H1 (cell line): ENCODE measurements at regions not wholly inside any gene's neighbourhood (a gene's known extent, or its start where the extent isn't known, plus 50 kb on each side); places are given as distances from the start of the nearest gene placed in this dataset.

Source experiments
- ATF3 ChIP-seq: IDR thresholded peaks from 2 replicates; pipeline ENCODE4 v1.6.1; 2011; ENCODE audit warnings: low read depth, mild to moderate bottlenecking, low read length; ENCODE audit not compliant: insufficient read depth
- EP300 ChIP-seq, 2 experiments: IDR thresholded peaks; 1 replicate in 1 of 2; 2 replicates in 1 of 2; pipeline ENCODE4 v1.6.1; 2011 to 2012; ENCODE audit warnings: low read depth in 2 of 2, low read length in 2 of 2, mild to moderate bottlenecking in 2 of 2, borderline replicate concordance in 1 of 2, inconsistent platforms in 1 of 2, moderate library complexity in 1 of 2
- EZH2 ChIP-seq: fragments of 200-600 bp; sonication (generic); IDR thresholded peaks from 2 replicates; pipeline ENCODE4 v1.7.1; 2012; ENCODE audit warnings: low read depth, mild to moderate bottlenecking, moderate library complexity, low read length, inconsistent platforms; ENCODE audit not compliant: severe bottlenecking
- KDM5A ChIP-seq: fragments of 200-600 bp; IDR thresholded peaks from 2 replicates; pipeline ENCODE4 v1.7.1; 2012; ENCODE audit warnings: mild to moderate bottlenecking, low read length, inconsistent platforms, mixed read lengths
- POLR2A ChIP-seq, 2 experiments: IDR thresholded peaks; 1 replicate in 1 of 2; 2 replicates in 1 of 2; pipeline ENCODE4 v1.6.1; 2011; ENCODE audit warnings: low read depth in 2 of 2, low read length in 2 of 2, mild to moderate bottlenecking in 2 of 2; ENCODE audit errors: control extremely low read depth in 1 of 2
- POLR2AphosphoS5 ChIP-seq: IDR thresholded peaks from 2 replicates; pipeline ENCODE4 v1.6.1; 2011; ENCODE audit warnings: low read depth, low read length
- TAF7 ChIP-seq: optimal IDR thresholded peaks from 2 replicates; pipeline ENCODE3; 2011; ENCODE audit warnings: low read depth, mild to moderate bottlenecking, inconsistent platforms, low read length, moderate library complexity, borderline replicate concordance
- TEAD4 ChIP-seq: IDR thresholded peaks from 2 replicates; pipeline ENCODE4 v1.6.1; 2012; ENCODE audit warnings: low read depth, low read length, inconsistent platforms, mixed read lengths
- TF ChIP-seq, protein P1 (sequence below), 3 experiments: IDR thresholded peaks; 1 replicate in 2 of 3; 2 replicates in 1 of 3; pipeline versions ENCODE4 v1.5.1 to v1.6.1; 2011; ENCODE audit warnings: low read length in 3 of 3, mild to moderate bottlenecking in 3 of 3, inconsistent platforms in 2 of 3, low read depth in 1 of 3, moderate library complexity in 1 of 3; ENCODE audit not compliant: insufficient read depth in 1 of 3; ENCODE audit errors: control extremely low read depth in 1 of 3
- TF ChIP-seq, protein P2 (sequence below): IDR thresholded peaks from 2 replicates; pipeline ENCODE4 v1.6.1; 2012; ENCODE audit warnings: inconsistent platforms

- TF ChIP-seq, protein P1, sequence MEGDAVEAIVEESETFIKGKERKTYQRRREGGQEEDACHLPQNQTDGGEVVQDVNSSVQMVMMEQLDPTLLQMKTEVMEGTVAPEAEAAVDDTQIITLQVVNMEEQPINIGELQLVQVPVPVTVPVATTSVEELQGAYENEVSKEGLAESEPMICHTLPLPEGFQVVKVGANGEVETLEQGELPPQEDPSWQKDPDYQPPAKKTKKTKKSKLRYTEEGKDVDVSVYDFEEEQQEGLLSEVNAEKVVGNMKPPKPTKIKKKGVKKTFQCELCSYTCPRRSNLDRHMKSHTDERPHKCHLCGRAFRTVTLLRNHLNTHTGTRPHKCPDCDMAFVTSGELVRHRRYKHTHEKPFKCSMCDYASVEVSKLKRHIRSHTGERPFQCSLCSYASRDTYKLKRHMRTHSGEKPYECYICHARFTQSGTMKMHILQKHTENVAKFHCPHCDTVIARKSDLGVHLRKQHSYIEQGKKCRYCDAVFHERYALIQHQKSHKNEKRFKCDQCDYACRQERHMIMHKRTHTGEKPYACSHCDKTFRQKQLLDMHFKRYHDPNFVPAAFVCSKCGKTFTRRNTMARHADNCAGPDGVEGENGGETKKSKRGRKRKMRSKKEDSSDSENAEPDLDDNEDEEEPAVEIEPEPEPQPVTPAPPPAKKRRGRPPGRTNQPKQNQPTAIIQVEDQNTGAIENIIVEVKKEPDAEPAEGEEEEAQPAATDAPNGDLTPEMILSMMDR (IDR thresholded peaks at IDR 0.05; ENCODE audit: control extremely low read depth in 1 of 3, insufficient read depth in 1 of 3, low read depth in 1 of 3, low read length in 3 of 3), result no peak
- TF ChIP-seq, protein P2, sequence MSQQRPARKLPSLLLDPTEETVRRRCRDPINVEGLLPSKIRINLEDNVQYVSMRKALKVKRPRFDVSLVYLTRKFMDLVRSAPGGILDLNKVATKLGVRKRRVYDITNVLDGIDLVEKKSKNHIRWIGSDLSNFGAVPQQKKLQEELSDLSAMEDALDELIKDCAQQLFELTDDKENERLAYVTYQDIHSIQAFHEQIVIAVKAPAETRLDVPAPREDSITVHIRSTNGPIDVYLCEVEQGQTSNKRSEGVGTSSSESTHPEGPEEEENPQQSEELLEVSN, result no peak
- TF ChIP-seq ATF3 (no peak), TAF7 (no peak), EZH2 (no peak), TEAD4 (no peak), POLR2A (IDR thresholded peaks at IDR 0.05; ENCODE audit: control extremely low read depth in 1 of 2, low read depth in 2 of 2, low read length in 2 of 2) (no peak), POLR2AphosphoS5 (no peak), KDM5A (no peak), EP300 (IDR thresholded peaks at IDR 0.05; ENCODE audit: borderline replicate concordance in 1 of 2, low read depth in 2 of 2, low read length in 2 of 2) (no peak)
Observed at GRCh38 chr4:3648195-3648594, 116.0 kb upstream of the LRPAP1 start.
